22Rv1 (cell line): ENCODE measurements at regions not wholly inside any gene's neighbourhood (a gene's known extent, or its start where the extent isn't known, plus 50 kb on each side); places are given as distances from the start of the nearest gene placed in this dataset.

Experiments used
- ZFX ChIP-seq: fragments of 450-650 bp; IDR thresholded peaks from 2 replicates; pipeline ENCODE4 v1.6.1; 2017; ENCODE audit warnings: antibody characterized with exemption, borderline replicate concordance
- TF ChIP-seq, protein P1 (sequence below): fragments of 450-650 bp; IDR thresholded peaks from 2 replicates; pipeline ENCODE4 v1.5.1; 2017; ENCODE audit warnings: mild to moderate bottlenecking

DNA sequence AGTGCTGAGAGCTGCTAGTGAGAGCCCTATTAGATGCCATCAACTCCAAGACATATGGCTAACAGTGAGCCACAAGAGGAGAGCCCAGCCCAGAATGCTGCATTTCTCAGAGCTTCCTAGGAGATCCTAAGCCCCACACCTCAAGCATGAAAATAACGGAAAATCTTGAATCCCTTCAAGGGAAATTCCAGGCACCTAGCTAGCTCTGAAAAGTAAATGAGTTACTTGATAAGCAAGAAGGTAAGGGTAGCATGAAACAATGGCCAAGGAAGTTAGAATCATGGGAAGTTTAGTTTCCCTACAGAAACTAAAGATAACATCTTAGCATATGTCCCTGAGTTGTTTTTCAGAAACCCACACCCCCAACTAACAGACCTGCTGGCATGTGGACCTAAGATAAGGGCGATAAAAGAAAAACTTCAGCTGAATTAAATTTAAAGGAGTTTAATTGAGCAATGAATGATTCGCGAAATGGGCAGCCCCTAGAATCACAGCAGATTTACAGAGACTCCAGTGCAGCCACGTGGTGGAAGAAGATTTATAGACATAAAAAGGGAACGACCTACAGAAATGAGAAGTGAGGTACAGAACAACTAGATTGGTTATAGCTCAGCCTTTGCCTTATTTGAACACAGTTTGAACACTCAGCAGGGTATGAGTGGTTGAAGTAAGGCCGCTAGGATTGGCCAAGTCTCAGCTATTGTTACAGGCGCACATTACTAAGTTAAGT is 301.3 kb upstream of the DACH1 start:
- TF ChIP-seq, protein P1, sequence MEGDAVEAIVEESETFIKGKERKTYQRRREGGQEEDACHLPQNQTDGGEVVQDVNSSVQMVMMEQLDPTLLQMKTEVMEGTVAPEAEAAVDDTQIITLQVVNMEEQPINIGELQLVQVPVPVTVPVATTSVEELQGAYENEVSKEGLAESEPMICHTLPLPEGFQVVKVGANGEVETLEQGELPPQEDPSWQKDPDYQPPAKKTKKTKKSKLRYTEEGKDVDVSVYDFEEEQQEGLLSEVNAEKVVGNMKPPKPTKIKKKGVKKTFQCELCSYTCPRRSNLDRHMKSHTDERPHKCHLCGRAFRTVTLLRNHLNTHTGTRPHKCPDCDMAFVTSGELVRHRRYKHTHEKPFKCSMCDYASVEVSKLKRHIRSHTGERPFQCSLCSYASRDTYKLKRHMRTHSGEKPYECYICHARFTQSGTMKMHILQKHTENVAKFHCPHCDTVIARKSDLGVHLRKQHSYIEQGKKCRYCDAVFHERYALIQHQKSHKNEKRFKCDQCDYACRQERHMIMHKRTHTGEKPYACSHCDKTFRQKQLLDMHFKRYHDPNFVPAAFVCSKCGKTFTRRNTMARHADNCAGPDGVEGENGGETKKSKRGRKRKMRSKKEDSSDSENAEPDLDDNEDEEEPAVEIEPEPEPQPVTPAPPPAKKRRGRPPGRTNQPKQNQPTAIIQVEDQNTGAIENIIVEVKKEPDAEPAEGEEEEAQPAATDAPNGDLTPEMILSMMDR, result no peak
- TF ChIP-seq ZFX, result no peak
